ENCODE measurements at regions not wholly inside any gene's neighbourhood (a gene's known extent, or its start where the extent isn't known, plus 50 kb on each side); places are given as distances from the start of the nearest gene placed in this dataset.

DNA sequence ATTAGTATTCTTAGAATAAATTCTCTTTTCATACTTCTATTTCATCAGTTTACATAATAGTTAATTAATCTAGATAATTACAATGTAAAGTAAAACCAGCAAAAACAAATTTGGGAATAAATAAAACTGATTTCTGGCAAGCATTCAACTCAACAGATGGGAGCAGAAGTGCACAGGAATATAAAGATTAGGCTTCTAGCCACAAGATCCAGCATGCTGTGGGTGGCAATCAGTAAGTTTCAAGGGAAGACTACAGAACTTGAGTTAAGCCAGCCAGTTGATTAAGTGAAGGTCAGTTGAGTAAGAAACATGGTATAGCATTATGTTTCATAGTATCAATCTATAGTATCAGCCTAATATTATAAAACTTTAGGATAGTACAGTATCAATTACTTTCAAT, 324.2 kb upstream of the AADAT start:
- TF ChIP-seq, protein P1, sequence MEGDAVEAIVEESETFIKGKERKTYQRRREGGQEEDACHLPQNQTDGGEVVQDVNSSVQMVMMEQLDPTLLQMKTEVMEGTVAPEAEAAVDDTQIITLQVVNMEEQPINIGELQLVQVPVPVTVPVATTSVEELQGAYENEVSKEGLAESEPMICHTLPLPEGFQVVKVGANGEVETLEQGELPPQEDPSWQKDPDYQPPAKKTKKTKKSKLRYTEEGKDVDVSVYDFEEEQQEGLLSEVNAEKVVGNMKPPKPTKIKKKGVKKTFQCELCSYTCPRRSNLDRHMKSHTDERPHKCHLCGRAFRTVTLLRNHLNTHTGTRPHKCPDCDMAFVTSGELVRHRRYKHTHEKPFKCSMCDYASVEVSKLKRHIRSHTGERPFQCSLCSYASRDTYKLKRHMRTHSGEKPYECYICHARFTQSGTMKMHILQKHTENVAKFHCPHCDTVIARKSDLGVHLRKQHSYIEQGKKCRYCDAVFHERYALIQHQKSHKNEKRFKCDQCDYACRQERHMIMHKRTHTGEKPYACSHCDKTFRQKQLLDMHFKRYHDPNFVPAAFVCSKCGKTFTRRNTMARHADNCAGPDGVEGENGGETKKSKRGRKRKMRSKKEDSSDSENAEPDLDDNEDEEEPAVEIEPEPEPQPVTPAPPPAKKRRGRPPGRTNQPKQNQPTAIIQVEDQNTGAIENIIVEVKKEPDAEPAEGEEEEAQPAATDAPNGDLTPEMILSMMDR (IDR thresholded peaks at IDR 0.05) = no peak
- no peak for TF ChIP-seq POLR2A (IDR thresholded peaks at IDR 0.05)
